ENCODE measurements at regions not wholly inside any gene's neighbourhood (a gene's known extent, or its start where the extent isn't known, plus 50 kb on each side); places are given as distances from the start of the nearest gene placed in this dataset.

DNA sequence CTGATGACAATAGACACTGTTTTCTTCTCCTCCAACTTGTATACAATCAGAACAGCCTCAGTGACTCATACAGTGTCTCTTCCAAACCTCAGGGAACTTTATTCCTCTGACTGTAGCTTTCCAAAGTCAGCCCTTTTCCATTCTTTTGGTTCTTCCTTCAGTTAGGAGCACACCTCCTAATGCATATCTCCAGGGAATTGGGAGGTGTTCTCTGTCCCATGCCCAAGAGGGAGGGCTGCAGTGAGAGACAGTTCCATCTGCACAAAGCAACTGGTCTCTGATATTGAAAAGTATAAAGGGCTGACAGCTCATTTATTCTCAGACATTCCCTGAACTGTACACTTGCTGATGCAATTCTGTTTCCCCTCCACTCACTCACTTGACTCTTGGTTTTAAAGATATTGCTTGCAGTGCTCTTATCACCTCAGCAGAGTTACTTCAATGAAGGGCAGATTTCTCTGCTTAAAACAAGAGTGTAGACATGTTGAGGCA, 337.8 kb upstream of the TBC1D5 start (continued):
- TF ChIP-seq ZNF396 (CRISPR knock-in tag; IDR thresholded peaks at IDR 0.05; ENCODE audit: borderline replicate concordance) (no peak), MXD4 (CRISPR knock-in tag; IDR thresholded peaks at IDR 0.05; ENCODE audit: borderline replicate concordance) (no peak), TCF7 (CRISPR knock-in tag; IDR thresholded peaks at IDR 0.05; ENCODE audit: low read depth) (no peak)

DNA sequence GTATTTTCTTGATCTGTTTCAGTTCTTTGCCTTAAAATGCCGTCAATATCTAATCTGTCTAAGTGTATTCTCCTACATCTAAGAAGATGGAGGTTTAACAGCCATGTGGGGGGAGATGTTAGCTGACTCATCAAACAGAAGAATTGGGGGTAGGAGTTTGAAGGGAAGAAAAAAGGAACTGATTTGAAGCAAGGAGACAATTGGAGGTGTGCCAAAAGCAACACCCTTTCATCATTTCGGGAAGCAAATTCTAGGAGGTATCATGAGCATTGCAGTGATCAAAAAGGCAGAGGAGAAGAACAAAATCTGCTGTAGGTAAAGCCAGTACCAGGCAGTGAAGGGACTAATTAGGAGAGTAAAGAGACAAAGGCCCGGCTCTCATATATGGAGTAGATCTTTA, 337.3 kb upstream of the TBC1D5 start:
- no peaks in the 10 kb centered on the region for H3K27me3 Mint-ChIP-seq (ENCODE audit: low read depth)
- H3K4me1 Mint-ChIP-seq: no peaks in the 10 kb centered on the region
- DNase-seq (ENCODE audit: low spot score) (no peak), ATAC-seq (no peak)
- H3K36me3 Mint-ChIP-seq: peaks cover 4% of the 10 kb centered on the region; the same call in 1 of the 2 replicates
- TF ChIP-seq ZNF423 (CRISPR knock-in tag; IDR thresholded peaks at IDR 0.05) (no peak), NFE2L1 (CRISPR knock-in tag; IDR thresholded peaks at IDR 0.05) (no peak), NR3C1 (CRISPR knock-in tag; conservative IDR thresholded peaks at IDR 0.05; ENCODE audit: low read depth) (no peak), SMAD3 (CRISPR knock-in tag; IDR thresholded peaks at IDR 0.05; ENCODE audit: borderline replicate concordance) (no peak), ZNF281 (CRISPR knock-in tag; IDR thresholded peaks at IDR 0.05) (no peak), ELF4 (CRISPR knock-in tag; IDR thresholded peaks at IDR 0.05; ENCODE audit: low read depth) (no peak), ZNF263 (CRISPR knock-in tag; IDR thresholded peaks at IDR 0.05; ENCODE audit: low read depth) (no peak), GTF2I (CRISPR knock-in tag; conservative IDR thresholded peaks at IDR 0.05) (no peak), ARID4B (CRISPR knock-in tag; IDR thresholded peaks at IDR 0.05; ENCODE audit: borderline replicate concordance) (no peak), ZNF232 (CRISPR knock-in tag; IDR thresholded peaks at IDR 0.05) (no peak), FOXP1 (CRISPR knock-in tag; IDR thresholded peaks at IDR 0.05; ENCODE audit: borderline replicate concordance) (no peak), ZSCAN18 (CRISPR knock-in tag; IDR thresholded peaks at IDR 0.05) (no peak), ZNF317 (CRISPR knock-in tag; IDR thresholded peaks at IDR 0.05; ENCODE audit: borderline replicate concordance, low read depth) (no peak), ESRRA (CRISPR knock-in tag; IDR thresholded peaks at IDR 0.05; ENCODE audit: borderline replicate concordance) (no peak)
- TF ChIP-seq, protein P1, sequence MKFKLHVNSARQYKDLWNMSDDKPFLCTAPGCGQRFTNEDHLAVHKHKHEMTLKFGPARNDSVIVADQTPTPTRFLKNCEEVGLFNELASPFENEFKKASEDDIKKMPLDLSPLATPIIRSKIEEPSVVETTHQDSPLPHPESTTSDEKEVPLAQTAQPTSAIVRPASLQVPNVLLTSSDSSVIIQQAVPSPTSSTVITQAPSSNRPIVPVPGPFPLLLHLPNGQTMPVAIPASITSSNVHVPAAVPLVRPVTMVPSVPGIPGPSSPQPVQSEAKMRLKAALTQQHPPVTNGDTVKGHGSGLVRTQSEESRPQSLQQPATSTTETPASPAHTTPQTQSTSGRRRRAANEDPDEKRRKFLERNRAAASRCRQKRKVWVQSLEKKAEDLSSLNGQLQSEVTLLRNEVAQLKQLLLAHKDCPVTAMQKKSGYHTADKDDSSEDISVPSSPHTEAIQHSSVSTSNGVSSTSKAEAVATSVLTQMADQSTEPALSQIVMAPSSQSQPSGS (CRISPR knock-in tag; IDR thresholded peaks at IDR 0.05; ENCODE audit: borderline replicate concordance, low read depth): no peak
- TF ChIP-seq, protein P2, sequence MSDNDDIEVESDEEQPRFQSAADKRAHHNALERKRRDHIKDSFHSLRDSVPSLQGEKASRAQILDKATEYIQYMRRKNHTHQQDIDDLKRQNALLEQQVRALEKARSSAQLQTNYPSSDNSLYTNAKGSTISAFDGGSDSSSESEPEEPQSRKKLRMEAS (CRISPR knock-in tag; IDR thresholded peaks at IDR 0.05): no peak
- TF ChIP-seq, protein P3, sequence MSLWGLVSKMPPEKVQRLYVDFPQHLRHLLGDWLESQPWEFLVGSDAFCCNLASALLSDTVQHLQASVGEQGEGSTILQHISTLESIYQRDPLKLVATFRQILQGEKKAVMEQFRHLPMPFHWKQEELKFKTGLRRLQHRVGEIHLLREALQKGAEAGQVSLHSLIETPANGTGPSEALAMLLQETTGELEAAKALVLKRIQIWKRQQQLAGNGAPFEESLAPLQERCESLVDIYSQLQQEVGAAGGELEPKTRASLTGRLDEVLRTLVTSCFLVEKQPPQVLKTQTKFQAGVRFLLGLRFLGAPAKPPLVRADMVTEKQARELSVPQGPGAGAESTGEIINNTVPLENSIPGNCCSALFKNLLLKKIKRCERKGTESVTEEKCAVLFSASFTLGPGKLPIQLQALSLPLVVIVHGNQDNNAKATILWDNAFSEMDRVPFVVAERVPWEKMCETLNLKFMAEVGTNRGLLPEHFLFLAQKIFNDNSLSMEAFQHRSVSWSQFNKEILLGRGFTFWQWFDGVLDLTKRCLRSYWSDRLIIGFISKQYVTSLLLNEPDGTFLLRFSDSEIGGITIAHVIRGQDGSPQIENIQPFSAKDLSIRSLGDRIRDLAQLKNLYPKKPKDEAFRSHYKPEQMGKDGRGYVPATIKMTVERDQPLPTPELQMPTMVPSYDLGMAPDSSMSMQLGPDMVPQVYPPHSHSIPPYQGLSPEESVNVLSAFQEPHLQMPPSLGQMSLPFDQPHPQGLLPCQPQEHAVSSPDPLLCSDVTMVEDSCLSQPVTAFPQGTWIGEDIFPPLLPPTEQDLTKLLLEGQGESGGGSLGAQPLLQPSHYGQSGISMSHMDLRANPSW (CRISPR knock-in tag; conservative IDR thresholded peaks at IDR 0.05; ENCODE audit: low read depth): no peak
- TF ChIP-seq, protein P4, sequence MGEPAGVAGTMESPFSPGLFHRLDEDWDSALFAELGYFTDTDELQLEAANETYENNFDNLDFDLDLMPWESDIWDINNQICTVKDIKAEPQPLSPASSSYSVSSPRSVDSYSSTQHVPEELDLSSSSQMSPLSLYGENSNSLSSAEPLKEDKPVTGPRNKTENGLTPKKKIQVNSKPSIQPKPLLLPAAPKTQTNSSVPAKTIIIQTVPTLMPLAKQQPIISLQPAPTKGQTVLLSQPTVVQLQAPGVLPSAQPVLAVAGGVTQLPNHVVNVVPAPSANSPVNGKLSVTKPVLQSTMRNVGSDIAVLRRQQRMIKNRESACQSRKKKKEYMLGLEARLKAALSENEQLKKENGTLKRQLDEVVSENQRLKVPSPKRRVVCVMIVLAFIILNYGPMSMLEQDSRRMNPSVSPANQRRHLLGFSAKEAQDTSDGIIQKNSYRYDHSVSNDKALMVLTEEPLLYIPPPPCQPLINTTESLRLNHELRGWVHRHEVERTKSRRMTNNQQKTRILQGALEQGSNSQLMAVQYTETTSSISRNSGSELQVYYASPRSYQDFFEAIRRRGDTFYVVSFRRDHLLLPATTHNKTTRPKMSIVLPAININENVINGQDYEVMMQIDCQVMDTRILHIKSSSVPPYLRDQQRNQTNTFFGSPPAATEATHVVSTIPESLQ (CRISPR knock-in tag; IDR thresholded peaks at IDR 0.05): no peak
- H3K9me3 Mint-ChIP-seq: peaks cover 4% of the 10 kb centered on the region
- H3K27ac Mint-ChIP-seq: no peak overlapping the region
- ChIA-PET CTCF (no interaction called here), POLR2A (no interaction called here)
- no peak overlapping the region for H3K4me3 Mint-ChIP-seq

All from WTC11 (cell line).